Muscle of leg (tissue), 3 donors: ENCODE measurements at regions not wholly inside any gene's neighbourhood (a gene's known extent, or its start where the extent isn't known, plus 50 kb on each side); places are given as distances from the start of the nearest gene placed in this dataset.
A peak's percentile ranks its signal among the peaks of the same experiment; 100 is the strongest.
"Not testable (repeated sequence)": the region's sequence is repeated elsewhere in the genome, so short reads cannot be mapped to it uniquely, and the experiment has no call there.

ENCODE experiments used
- DNase-seq: peaks from one replicate; pipeline ENCODE4 v3.0.0; 2013
- H3K27ac ChIP-seq: one replicate; pipeline ENCODE4 v1.5.1; 2013; ENCODE audit warnings: mild to moderate bottlenecking, low read length, control low read depth
- H3K27me3 ChIP-seq: one replicate; pipeline ENCODE4 v1.6.1; 2013; ENCODE audit warnings: low read length; ENCODE audit not compliant: control insufficient read depth, insufficient read depth
- H3K36me3 ChIP-seq: one replicate; pipeline ENCODE4 v1.6.1; 2013; ENCODE audit warnings: low read length; ENCODE audit not compliant: control insufficient read depth, insufficient read depth
- H3K4me1 ChIP-seq: one replicate; pipeline ENCODE4 v1.6.1; 2013; ENCODE audit warnings: low read length; ENCODE audit not compliant: control insufficient read depth, insufficient read depth
- H3K4me3 ChIP-seq: one replicate; pipeline ENCODE4 v1.5.1; 2013; ENCODE audit warnings: low read length, control low read depth
- H3K9me3 ChIP-seq: replicated peaks from 2 replicates; pipeline ENCODE4 v1.6.1; 2013; ENCODE audit warnings: low read depth, low read length; ENCODE audit not compliant: control insufficient read depth
- WGBS: methylation state at CpG from one replicate; pipeline ENCODE4 v1.1.5; 2013; ENCODE audit warnings: missing lambda C conversion rate; ENCODE audit not compliant: insufficient coverage; 5-methylcytosine and 5-hydroxymethylcytosine counted together

DNA sequence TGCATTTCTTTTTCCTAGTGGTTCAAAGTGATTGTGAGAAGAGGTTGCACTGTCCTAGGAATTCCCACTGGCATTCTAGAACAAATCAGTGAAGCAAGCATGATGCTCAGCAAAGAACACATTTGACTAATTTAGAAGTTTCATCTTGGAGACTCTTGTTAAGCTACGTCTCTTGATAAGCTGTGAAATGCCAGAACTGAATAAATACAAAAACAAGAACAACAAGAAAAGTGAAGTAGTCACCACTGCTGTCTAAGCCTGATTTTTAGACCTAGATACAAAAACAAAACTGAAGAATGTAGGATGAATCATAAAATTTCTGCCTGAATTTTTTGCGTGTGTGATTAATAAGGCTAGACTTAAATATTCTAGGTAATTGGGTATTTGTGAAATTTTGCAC is 1162.4 kb downstream of the TUSC7 start:
- Histone ChIP-seq H3K4me1 (no peaks in the 10 kb centered on the region), H3K27ac (no peak overlapping the region), H3K36me3 (no peaks in the 10 kb centered on the region), H3K27me3 (no peaks in the 10 kb centered on the region), H3K9me3 (no peaks in the 10 kb centered on the region), H3K4me3 (no peak overlapping the region)
- no peak for DNase-seq
- WGBS = no CpG with 5 or more reads among the region's 2 CpGs

DNA sequence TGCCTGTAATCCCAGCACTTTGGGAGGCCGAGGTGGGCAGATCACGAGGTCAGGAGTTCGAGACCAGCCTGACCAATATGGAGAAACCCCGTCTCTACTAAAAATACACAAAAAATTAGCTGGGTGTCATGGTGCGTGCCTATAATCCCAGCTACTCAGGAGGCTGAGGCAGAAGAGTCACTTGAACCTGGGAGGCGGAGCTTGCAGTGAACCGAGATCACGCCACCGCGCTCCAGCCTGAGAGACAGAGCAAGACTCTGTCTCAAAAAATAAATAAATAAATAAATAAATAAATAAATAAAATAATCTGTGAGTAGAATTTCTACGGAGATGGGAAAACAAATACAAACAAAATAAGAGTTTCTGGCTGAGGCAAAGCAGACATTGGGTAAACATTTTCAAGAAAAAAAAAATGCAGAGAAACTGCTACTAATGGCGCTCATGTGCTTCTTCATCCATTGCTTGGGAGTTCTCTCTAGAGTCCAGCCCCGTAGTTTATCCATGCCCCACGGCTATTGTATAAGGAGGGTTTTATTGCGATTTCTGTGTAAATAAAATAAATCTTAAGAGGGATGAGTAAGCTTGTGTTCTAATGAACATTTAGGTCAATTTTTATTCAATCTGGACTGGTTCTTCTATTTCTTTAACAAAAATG is 1161.9 kb downstream of the IGSF11 start:
- DNase-seq, H3K36me3 ChIP-seq, H3K27me3 ChIP-seq, H3K27ac ChIP-seq, H3K4me1 ChIP-seq, H3K9me3 ChIP-seq, H3K4me3 ChIP-seq: not testable (repeated sequence)
- WGBS = 100% methylated on average over 2 of the region's 15 CpGs

DNA sequence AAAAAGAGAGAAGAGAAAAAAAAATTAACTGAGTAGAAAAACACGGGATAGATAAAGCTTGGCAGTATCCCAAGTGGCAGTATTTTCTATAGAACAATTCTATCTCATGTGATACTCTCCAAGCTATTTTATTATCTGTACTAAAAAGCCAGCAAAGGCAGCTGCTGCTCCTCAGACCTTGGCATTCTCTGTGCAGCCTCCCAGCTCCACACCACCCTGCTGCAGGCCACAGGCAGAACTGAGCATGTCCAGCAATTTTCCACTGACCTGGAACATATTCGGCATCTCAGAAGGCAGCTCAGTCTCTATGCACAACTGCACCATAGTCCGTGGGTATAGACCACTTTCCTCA is 1161.4 kb downstream of the IGSF11 start:
- WGBS = 33% methylated on average over 1 of the region's 3 CpGs
- H3K4me1 ChIP-seq = no peaks in the 10 kb centered on the region
- no peaks in the 10 kb centered on the region for H3K9me3 ChIP-seq
- DNase-seq = peak; percentile 30
- no peak overlapping the region for H3K27ac ChIP-seq
- H3K4me3 ChIP-seq = no peak overlapping the region
- no peaks in the 10 kb centered on the region for H3K36me3 ChIP-seq
- H3K27me3 ChIP-seq = no peaks in the 10 kb centered on the region

DNA sequence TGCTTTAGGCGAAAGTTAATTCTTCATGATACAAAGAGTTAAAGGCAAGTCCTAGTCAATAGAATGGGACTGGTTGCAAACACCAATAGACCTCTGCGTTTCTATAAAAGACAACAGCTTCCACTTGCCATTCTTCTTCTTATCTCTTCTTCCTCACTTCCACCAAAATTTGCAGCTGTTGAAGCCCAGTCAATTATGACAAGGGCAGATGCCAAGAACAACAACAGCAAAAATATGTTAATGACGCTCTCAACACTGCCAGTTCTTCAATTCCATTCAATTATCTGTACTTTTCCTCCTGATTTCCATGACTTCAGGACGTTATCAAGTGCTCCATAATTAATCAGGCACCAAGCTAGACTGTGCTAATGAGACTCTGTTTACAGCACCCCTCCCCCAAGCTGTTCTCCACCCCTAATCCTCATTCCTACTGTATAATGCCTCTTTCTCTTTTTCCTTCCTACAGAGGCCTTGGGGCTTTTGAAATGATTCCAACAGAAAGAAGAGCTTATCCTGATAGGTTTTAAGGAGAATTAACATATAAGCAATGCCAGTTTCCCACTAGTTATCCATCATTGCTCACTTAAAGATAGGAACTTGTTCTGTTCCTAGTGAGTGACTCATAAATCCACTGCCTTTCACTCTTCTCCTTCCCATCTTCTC is 1160.5 kb downstream of the IGSF11 start:
- WGBS = 68% methylated on average over 3 of the region's 4 CpGs
- DNase-seq = peak; percentile 12
- Histone ChIP-seq H3K27ac (no peak overlapping the region), H3K27me3 (no peaks in the 10 kb centered on the region), H3K4me1 (no peaks in the 10 kb centered on the region), H3K4me3 (no peak overlapping the region), H3K36me3 (no peaks in the 10 kb centered on the region), H3K9me3 (no peaks in the 10 kb centered on the region)

DNA sequence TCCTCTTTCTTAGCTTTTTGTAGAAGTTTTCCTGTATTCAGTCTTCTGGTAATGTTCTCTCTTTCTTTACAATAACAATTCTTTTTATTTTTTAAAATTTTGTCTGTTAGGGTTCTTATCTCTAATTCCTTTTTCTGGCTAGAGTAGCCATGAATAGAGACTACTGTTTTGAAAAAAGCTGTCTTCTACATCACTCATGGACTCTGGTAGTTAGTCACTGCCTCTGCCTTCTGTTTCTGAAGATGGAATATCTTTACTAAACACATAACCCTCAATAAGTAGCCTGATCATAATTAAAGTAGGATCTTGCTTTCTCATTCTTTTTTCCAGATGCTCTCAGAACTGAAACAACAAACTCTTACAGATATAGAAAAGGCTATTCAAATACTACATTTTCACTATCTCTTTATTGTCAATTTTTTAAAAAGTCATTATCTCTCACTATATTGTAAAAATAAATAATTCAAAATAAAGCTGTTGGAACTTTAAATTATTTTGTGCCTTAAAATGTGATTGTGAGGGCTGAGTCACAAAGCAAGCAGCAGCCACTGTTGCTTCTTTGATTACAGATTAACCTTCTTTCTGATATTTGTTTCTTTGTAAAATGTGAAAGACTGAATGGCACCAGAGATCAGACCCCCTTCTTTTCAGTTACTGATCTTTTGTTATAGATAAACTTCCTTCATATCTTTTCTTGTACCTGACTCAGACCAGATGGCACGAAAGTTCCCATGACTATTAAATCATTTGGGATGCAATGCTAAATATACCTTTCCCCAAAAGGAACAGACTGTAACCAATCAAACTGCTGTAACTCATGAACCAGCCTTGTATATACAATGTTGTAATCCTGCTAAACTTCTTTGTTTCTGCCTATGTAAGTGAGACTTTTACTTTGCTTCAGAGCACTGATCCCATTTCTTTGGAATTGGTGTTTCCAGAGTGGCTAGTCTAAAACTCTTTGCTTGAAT is 1159.5 kb downstream of the IGSF11 start:
- no peak for DNase-seq
- Histone ChIP-seq H3K27me3 (no peaks in the 10 kb centered on the region), H3K9me3 (no peaks in the 10 kb centered on the region), H3K36me3 (no peaks in the 10 kb centered on the region), H3K4me3 (no peak overlapping the region), H3K27ac (no peak overlapping the region), H3K4me1 (no peaks in the 10 kb centered on the region)
- no CpG with 5 or more reads among the region's 1 CpG for WGBS

DNA sequence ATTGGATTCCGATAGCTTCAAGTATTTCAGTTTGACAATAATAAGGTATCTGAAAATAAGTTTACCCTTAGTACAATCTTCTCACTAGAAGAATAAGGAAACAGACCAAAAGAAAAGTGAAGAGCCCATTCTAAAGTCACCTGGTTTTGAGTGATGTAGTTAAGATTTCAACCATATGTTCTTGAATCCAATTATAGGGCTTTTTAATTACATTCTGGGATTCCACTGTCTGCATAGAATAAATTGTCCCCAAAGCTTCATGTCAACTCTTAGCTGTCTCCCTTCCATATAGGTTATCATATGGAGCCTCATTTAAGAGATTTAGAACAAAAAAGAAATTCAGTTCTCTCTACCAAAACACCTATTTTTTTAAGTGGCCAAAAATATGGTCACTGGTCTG is 1158.8 kb downstream of the IGSF11 start:
- Histone ChIP-seq H3K9me3 (no peaks in the 10 kb centered on the region), H3K36me3 (no peaks in the 10 kb centered on the region), H3K27ac (no peak overlapping the region), H3K4me3 (no peak overlapping the region), H3K4me1 (no peaks in the 10 kb centered on the region), H3K27me3 (no peaks in the 10 kb centered on the region)
- no CpG with 5 or more reads among the region's 1 CpG for WGBS
- no peak for DNase-seq

DNA sequence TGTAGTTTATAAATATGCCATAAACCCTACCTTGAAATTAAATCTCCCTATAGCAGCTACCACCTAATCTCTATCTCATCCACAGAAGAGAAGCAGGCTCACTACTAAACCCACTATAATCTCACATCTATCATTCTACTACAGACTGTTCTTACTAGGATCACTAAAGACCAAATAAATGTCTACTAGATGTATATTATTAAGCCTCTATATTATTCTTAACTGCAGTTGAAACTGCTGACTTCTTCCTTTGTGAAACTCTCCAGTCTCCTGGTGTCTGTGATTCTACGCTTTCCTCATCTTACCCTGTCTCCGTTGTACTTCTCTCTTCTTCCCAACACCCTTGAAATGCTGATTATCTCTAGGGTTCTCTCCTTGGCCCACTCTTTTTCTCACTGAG is 1154.0 kb downstream of the IGSF11 start:
- no peak overlapping the region for H3K4me3 ChIP-seq
- no peak overlapping the region for H3K27ac ChIP-seq
- H3K36me3 ChIP-seq = no peaks in the 10 kb centered on the region
- no peaks in the 10 kb centered on the region for H3K9me3 ChIP-seq
- H3K27me3 ChIP-seq = no peaks in the 10 kb centered on the region
- 76% methylated on average over 2 of the region's 2 CpGs for WGBS
- no peaks in the 10 kb centered on the region for H3K4me1 ChIP-seq
- DNase-seq = no peak

DNA sequence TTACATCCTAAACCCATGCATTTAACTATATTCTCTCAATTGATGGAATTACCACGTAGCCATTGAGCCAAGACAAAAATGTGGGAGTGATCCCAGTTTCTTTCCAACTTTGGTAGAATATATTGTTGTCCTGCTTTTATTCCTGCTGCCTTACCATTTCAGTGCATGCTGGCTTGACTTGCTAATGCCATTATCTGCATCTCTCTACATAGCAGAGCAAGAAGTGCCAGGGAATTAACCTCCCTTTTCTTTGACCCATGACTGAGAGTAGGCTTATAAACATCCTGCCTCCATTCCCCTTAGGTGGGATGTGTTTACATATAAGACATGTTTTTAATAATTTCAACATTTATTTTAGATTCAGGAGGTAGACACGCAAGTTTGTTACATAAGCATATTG is 1153.4 kb downstream of the IGSF11 start:
- Histone ChIP-seq H3K4me3 (no peak overlapping the region), H3K27me3 (no peaks in the 10 kb centered on the region), H3K9me3 (no peaks in the 10 kb centered on the region), H3K4me1 (no peaks in the 10 kb centered on the region), H3K27ac (no peak overlapping the region), H3K36me3 (no peaks in the 10 kb centered on the region)
- DNase-seq = no peak
- WGBS = no CpG with 5 or more reads among the region's 2 CpGs

DNA sequence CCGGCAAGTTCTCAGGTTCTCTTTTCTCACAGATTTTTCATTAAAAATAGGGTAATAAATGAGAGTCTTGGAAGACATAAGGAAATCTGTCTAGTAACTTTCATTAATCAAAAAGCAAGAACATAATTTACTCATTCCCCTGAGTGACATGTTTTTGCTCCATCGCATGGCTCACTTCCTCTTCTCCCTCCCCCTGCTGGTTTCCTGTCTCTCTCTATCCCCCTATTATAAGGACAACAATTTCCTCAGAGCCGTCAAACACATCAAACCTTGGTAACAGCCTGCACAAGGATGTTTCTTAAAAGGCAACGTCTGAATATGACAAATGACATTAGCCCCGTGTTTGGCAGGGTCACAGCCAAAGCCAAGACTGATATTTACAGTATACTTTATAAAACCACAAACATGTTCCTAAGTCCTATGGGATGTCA is 1149.6 kb downstream of the IGSF11 start:
- peak; percentile 5 for DNase-seq
- Histone ChIP-seq H3K4me3 (no peak overlapping the region), H3K9me3 (no peaks in the 10 kb centered on the region), H3K4me1 (no peaks in the 10 kb centered on the region), H3K27me3 (no peaks in the 10 kb centered on the region), H3K36me3 (no peaks in the 10 kb centered on the region), H3K27ac (no peak overlapping the region)
- 0% methylated on average over 2 of the region's 5 CpGs for WGBS

DNA sequence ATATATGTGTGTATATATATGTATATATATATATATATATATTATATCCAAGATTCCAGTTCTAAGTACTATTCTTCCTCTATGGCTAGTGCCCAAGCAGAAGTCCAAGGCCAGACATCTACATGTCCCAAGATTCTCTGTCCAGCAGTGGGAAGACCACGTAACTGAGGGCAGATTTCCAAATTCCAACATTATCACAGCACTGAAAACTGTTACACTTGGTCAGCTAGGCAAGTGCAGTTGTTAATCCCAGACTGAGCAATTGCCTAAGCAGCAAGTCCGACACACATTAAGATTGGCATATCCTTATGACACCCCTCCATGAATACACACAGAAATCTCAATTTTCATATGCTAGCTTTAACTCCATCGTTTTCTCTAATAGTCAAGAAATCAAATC is 1148.5 kb downstream of the IGSF11 start:
- no peaks in the 10 kb centered on the region for H3K36me3 ChIP-seq
- DNase-seq = peak; percentile 5
- no peaks in the 10 kb centered on the region for H3K27me3 ChIP-seq
- H3K9me3 ChIP-seq = no peaks in the 10 kb centered on the region
- H3K27ac ChIP-seq = no peak overlapping the region
- WGBS = 29% methylated on average over 1 of the region's 3 CpGs
- H3K4me3 ChIP-seq = no peak overlapping the region
- H3K4me1 ChIP-seq = no peaks in the 10 kb centered on the region
